ENCODE measurements at regions not wholly inside any gene's neighbourhood (a gene's known extent, or its start where the extent isn't known, plus 50 kb on each side); places are given as distances from the start of the nearest gene placed in this dataset.

GRCh38 chr15:37771465-37771864, 163.0 kb upstream of the TMCO5A start:
- TF ChIP-seq, protein P1, sequence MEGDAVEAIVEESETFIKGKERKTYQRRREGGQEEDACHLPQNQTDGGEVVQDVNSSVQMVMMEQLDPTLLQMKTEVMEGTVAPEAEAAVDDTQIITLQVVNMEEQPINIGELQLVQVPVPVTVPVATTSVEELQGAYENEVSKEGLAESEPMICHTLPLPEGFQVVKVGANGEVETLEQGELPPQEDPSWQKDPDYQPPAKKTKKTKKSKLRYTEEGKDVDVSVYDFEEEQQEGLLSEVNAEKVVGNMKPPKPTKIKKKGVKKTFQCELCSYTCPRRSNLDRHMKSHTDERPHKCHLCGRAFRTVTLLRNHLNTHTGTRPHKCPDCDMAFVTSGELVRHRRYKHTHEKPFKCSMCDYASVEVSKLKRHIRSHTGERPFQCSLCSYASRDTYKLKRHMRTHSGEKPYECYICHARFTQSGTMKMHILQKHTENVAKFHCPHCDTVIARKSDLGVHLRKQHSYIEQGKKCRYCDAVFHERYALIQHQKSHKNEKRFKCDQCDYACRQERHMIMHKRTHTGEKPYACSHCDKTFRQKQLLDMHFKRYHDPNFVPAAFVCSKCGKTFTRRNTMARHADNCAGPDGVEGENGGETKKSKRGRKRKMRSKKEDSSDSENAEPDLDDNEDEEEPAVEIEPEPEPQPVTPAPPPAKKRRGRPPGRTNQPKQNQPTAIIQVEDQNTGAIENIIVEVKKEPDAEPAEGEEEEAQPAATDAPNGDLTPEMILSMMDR (IDR thresholded peaks at IDR 0.05), result no peak
- no peak for TF ChIP-seq SIN3A (IDR thresholded peaks at IDR 0.05; ENCODE audit: borderline replicate concordance, insufficient read depth, low read depth, low read length)

All from Panc1 (cell line).